ENCODE measurements at regions not wholly inside any gene's neighbourhood (a gene's known extent, or its start where the extent isn't known, plus 50 kb on each side); places are given as distances from the start of the nearest gene placed in this dataset.

DNA sequence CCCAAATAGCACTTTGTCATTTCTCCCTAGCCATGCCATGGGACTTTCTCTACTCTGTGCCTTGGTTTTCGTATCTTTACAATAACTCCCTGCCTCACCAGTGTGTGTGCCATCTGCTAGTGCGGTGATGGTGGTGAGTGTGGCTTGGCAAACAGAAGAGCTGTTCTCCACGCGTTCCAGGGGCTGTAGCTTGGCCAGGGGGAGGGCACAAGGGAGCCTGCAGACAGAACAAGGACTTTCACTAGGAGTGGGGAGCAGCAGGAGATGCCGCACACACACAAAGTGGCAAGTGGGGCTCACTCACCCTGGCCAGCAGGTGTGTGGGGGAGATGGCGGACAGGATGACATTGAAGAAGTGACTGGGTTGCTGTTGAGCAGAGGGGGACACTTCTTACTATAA, 196.9 kb downstream of the HAUS1 start:
- TF ChIP-seq POLR2AphosphoS5 (IDR thresholded peaks at IDR 0.05; ENCODE audit: borderline replicate concordance, low read depth, low read length) (no peak), FOXP2 (optimal IDR thresholded peaks at IDR 0.05; ENCODE audit: control extremely low read depth, extremely low read length, insufficient read depth) (no peak)
